GM19372 (cell line): ENCODE measurements at regions not wholly inside any gene's neighbourhood (a gene's known extent, or its start where the extent isn't known, plus 50 kb on each side); places are given as distances from the start of the nearest gene placed in this dataset.
A peak's percentile ranks its signal among the peaks of the same experiment; 100 is the strongest.
"Not testable (repeated sequence)": the region's sequence is repeated elsewhere in the genome, so short reads cannot be mapped to it uniquely, and the experiment has no call there.

Experiments used
- ATAC-seq: cut with Tn5 transposase; IDR thresholded peaks from one replicate; pipeline ENCODE4 v1.9.1; 2021; ENCODE audit warnings: mild to moderate bottlenecking, low read depth, moderate library complexity; ENCODE audit not compliant: unreplicated experiment

DNA sequence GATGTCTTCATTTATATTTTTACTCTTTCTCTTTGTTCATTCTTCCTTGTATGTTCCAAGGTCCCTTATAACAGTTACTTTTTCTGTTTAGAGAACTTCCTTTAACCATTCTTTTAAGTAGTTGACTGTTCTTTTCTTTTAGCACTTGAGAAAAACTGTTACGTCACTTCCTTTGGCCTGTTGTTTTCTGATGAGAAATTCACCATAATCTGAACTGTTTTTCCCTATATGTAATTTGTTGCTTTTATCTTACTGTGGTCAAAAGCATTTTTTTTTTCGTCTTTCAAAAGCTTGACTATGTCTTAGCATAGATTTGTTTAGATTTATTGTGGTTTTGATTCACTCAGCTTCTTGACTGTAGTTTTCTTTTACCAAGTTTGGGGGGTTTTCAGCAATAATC is 1660.3 kb upstream of the PCDH10 start:
- no peak for ATAC-seq

DNA sequence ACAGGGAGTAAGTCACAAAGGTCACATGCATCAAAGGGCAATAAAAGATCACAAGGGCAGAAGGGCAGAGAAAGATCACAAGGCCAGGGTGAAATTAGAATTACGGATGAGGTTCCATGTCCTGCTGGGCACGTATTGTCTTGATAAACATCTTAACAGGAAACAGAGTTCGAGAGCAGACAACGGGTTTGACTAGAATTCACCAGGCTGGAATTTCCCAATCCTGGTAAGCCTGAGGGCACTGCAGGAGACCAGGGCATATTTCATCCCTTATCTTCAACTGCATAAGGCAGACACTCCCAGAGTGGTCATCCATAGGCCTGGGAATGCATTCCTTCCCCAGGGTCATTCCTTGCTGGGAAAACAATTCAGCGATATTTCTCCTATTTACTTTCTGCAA is 1652.9 kb upstream of the PCDH10 start:
- ATAC-seq = not testable (repeated sequence)

DNA sequence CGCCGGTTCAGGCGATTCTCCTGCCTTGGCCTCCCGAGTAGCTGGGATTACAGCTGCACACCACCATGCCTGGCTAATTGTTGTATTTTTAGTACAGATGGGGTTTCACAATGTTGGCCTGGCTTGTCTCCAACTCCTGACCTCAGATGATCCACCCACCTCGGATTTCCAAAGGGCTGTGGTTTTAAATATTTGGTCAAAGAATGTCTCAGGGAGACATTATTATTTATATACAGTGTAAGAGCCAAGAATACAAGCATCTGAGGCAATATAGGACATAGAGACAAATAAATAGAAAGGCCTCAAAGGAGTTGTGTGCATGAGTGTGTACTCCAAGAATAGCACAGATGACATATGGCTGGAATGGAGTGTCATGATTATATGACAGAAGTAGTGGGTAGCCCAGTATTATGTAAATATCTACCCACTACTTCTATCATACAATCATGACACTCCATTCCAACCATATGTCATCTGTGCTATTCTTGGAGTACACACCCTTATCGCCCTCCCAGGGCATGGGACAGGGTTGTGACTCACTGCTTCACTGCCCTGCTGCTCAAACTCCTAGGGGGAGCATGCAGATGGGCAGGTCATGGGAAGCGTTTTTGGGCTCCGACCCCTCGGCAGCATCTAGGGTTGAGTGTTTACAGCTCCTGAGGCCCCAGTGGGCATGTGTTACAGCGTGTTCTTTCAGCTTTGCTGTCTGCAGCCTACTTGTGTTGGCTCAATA is 1649.8 kb upstream of the PCDH10 start:
- no peak for ATAC-seq

DNA sequence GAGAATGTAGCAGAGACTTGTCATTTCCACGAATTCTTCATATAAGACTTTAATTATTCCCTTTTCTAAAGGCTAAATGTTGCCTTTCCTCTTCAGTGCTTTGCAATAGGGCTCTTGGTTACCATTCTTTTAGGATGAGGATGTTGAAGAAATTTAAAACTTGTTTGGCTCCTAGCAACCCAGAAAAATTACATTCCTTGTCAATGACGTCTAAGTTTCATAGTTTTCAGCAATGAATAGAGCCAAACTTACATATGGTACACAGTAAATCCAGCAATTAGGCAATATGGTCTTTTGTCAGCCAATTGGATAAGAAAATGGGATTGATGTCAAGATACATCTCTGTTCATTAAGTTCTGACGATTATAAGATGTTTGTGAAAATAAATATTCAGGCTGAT is 1639.6 kb upstream of the PCDH10 start:
- ATAC-seq = no peak

DNA sequence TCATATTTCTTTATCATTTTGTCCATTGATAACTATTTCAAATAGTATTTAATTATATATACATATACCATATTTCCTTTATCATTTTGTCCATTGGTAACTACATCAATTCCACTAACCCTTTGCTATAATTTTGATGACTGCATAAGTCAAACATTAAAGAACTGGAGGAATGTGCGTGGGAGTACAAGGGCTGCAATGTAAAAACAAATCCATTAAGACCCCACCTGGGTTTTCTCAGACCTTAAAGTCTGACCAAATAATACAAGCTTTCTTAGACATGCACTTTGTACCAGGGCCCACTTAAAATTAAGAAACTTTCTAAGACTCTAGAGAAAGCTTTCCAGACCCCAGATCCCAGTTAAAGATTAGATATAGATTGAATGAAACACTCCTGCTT is 1622.4 kb upstream of the PCDH10 start:
- no peak for ATAC-seq

DNA sequence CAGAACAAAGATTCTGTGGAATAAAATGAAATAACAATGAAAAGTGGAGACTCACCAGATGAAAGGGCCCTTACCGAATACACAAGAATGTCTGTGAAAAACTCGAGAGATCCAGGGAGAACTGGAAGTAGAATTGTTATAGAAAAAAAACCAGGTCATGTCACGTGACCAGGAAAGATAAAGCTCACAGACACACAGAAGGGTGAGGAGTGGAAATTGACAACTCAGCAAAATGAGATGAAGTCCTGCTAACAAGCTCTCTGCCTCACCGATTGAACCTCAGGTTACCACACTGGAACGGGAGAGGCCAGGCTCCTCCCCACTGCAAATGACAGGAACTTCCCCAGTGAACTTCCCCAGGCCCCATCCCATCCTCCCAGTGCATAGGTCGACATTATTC is 1618.0 kb upstream of the PCDH10 start:
- ATAC-seq = no peak

DNA sequence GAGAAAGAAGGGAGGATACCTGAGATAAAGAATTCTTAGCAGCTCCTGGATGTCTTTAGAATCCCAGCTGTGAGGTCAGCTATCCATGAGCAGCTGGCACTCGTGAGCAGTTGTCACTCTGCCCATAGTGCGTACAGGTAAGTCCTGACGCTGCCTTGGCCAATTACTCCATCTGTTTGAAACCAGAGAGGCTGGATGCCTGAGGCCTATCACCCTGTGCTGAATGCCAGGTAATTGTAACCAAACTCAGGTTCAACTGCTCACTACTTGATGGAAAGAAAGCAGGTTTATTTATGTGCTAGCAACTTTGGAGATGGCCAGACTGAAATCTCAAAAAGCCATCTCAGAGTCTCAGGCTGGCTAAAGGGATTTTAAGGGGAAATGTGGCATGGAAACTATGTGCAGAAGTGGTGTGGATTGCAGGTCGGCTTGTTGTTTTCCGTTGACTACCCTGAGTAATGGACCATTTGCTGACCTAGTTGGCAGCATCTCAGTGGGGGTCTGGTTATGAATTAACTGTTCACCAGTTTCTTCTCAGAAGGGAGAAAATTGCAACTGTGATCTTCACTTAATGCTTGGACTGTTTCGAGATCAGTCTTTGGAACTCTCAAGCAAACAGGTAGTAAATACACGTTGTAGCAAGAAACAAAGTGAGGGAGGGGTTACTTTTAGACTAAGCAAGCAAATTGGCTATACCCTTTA is 1614.0 kb upstream of the PCDH10 start:
- ATAC-seq = no peak

DNA sequence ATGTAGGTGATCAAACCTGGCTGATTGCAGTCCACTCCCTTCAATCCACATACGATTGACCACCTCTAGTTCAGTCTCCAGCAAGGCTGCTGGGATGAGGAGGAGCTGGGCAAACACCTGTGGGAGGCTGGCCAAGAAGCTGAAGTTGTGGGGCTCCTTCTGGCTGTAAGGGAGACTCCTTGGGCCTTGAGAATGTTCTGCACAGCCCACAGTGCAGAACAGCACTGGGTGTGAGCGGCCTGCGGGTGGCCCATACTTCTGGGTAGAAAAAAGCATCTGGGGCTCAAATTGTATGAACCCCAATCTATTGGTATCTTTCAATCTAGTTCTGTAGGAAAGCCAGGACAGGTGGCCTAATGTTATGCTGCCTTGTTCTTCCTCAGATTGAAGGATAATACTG is 1608.8 kb upstream of the PCDH10 start:
- no peak for ATAC-seq

DNA sequence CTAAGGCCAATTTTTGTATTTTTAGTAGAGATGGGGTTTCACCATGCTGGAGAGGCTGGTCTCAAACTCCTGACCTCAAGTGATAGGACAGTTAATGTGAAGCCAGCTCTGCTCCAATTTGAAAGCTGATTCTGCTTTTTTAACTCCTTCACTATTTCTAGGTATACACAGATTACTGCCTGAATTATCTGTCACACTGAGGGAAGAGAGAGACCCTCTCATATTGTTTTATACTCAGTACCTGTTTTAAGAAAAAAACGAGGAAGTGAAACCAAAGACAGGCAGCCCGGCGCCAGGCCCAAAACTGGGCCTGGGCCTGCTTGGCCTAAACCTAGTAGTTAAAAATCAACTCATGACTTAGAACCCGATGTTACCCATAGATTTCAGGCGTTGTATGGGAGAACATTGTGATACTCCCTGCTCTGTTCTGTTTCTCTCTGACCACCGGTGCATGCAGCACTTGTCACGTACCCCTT is 1601.5 kb upstream of the PCDH10 start:
- ATAC-seq = peak; percentile 70

DNA sequence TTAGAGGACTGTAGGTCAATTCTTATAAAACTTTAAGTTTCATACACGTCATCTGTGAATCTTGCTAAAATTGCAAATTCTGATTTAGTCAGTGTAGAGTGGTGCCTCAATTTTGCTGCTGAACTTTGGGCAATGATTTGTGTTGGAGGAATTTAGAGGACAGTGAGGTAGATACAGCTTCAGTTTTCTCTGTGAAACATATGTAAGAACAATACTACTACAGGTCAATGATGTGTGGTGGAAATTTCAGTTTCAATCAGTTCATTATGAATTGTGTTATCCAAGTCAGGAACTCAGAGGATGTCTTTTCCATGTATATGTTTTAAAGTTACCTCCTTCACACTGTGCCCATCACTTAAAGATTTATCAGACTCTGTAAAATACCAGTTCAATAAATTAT is 1597.8 kb upstream of the PCDH10 start:
- ATAC-seq = no peak

DNA sequence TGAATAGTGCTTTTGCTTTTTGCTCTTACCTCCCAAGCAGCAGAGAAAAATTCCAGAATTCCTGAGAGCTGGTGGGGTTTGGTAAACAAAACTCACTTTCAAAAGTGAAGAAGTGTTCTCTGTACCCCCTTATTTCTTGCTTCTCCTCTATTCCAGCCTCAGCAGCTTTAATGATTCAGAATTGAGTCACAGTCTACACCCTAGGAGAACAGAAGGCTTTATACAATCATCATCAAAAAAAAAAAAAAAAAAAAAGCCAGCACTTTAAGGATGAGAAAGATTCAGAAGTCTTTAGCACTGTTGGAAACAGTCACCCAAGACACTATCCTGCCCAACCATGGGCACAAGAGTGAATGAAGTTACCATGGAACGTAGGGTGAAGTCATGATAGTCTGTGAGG is 1583.1 kb upstream of the PCDH10 start:
- no peak for ATAC-seq

DNA sequence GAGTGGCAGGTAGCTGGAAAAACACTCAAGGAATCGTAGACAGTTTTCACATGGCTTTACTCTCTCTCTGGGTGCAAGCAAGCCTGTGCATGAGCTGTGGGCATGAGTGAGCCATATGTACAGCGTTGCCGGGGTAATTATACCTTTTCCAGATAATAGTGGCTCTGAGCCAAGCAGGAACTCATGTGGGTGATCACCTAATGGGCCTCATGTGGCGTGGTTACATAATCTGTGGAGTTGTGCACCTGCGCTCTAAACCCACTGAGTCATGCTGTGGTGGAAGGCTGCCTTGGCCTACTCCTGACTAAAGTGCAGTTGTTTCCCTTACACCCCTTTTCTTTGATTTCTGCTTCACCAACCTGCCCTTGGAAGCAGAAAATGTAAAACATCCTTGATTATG is 1564.5 kb upstream of the PCDH10 start:
- ATAC-seq = no peak

DNA sequence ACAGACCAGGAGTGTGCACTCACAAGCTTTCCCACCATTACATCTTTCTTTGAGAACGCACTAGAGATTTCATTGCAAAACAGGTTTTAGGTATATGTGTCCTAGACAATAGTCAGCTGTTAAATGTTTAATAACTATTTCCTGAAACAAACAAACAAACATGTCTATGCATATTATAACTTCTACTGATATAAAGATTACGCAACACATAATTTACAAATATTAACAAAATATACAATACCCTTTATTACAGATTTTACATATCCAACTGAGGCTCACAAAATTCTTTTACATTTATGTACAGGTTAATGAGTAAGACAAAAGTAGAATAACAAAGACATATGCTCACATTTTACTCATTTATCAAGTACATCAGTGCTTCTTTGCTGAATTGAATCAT is 1554.0 kb upstream of the PCDH10 start:
- ATAC-seq = no peak

DNA sequence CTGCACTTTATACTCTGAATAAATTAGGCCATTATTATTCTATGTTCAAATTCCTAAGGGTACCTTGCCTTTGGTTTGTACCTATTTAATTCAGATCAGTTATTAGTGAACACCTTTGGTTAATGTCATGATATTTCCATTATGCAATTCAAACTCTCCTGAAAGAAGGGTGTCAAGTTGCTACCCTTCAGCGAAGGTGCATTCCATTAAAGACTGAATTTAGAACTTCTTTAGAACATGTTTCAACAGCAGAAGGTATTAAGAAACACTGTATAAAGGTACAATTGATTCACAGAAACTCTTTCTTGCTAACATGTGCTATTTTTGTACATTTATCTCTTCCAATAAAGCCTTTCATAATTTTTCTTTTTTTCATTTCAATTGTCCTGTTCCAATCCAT is 1545.4 kb upstream of the PCDH10 start:
- no peak for ATAC-seq

DNA sequence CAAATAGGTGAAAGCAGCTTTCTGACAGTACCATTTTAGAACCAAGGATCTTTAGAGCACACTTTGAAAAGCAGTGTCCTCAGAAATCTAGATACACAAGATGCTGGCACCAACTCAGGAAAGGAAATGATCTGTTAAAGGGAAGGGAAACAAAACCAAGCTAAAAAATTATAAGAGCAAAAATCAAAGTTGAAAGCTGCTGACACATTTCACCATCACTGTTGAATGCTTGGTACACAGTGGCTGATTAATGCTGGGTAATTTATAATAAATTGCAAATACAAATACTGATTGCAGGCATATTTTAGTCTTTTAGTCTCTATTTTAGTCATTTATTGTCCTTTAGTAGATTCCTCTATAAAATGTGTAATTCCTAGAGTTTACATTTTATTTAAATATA is 1540.1 kb upstream of the PCDH10 start:
- ATAC-seq = no peak

DNA sequence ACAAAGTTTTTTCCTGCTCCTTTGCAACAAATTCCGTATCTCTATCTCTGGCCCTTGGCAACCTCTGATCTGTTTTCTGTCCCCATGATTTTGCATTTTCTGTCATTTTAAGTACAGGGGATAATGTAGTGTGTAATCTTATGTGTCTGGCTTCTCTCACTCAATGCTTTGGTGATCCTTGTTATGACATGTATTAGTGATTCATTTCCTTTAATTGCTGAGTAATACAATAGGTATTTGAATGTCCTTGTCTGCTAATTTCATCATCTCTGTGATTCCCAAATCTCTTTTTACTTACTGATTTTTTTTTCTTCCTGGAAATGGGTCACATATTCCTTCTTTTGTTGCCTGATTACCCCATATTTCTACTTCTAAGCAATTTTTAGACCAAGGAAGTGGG is 1538.6 kb upstream of the PCDH10 start:
- ATAC-seq = not testable (repeated sequence)

DNA sequence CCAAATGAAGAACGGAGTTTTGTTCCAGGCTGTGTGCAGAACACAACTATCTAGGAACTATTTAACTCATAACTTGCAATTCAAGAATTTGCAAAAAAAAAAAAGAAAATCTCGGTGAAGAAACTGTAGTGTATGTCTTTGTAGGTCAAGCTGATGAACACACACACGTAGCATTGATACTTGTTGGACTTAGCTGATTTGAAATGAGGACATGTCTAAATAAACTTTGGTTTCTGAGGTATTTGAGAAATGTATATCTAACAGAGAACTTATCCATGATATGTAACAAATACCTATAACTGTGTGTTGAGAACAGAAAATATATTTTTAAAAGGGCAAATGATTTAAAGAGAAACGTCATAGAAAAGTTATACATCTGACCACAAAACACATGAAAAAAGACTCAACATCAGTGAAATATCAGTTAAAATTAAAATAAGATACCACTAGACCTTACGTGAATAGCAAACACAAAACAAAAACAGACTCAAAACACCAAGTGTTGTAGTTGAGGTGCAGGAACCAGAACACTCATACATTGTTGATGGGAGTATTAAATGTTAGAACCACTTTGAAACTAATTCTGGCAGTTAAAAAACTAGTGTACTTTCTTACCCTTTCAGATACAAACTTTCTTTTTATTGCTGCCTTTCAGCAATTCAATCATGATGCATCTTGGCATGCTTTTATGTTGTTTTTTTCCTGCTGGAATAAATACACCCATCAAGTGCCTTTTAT is 1535.8 kb upstream of the PCDH10 start:
- peak; percentile 38 for ATAC-seq

DNA sequence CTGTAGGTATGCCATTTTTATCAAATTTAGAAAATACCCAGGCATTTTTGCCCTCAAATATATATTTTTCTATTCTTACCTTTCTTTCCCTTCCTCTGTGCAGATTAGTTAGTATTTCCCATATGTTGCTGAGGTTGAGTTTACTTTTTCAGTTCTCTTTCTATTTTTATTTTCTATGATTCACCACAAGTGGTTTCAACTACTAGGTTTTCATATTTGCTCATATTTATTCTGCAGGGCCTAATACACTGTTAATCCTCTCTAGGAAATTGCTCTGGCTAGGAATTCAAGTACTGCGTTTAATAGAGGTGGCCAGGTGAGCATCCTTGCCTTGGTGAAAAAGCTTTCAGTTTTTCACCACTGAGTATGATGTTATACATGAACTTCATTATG is 1535.3 kb upstream of the PCDH10 start:
- ATAC-seq = peak; percentile 95

DNA sequence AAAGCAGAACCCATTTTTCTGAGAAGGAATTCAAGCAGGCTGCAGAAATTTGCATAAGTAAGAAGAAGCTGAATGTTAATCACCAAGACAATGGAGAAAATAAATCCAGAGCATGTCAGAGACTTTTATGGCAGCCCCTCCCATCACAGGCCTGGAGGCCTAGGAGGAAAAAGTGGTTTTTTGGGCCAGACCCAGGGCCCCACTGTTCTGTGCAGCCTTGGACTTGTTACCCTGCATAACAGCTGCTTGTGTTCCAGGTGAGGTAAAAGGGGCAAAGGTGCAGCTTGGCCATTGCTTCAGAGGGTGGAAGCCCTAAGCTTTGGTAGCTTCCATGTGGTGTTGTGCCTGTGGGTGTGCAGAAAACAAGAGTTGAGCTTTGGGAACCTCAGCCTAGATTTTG is 1516.2 kb upstream of the PCDH10 start:
- ATAC-seq = no peak

DNA sequence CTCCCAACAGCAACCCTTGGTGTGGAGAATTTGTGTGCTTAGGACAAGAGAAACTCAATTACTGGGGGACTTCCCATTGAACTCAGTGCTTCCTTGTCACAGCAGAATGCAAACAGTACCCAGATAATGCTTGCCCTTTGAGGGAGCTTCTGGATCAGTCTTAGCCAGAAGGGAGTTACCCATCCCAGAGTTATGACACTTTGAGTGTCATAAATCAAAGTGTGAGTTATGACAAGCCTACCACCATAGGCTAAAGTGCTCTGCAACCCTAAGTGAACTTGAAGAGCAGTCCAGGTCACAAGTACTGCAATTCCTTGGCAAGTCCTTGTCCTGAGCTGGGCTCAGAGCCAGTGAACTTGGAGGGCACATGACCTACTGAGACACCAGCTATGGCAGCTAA is 1513.9 kb upstream of the PCDH10 start:
- ATAC-seq = no peak

DNA sequence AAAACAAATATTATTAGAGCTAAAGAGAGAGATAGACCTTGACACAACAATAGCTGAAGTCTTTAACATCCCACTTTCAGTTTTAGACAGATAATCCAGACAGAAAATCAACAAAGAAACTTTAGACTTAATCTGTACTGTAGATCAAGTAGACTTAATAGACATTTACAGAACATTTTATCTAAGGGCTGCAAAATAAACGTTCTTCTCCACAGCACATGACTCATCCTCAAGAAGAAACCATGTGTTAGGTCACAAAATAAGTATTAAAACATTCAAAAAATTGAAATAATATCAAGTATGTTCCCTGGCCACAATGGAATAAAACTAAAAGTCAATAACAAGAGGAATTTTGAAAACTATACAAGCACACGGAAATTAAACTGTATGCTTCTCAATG is 1510.3 kb upstream of the PCDH10 start:
- ATAC-seq = no peak

DNA sequence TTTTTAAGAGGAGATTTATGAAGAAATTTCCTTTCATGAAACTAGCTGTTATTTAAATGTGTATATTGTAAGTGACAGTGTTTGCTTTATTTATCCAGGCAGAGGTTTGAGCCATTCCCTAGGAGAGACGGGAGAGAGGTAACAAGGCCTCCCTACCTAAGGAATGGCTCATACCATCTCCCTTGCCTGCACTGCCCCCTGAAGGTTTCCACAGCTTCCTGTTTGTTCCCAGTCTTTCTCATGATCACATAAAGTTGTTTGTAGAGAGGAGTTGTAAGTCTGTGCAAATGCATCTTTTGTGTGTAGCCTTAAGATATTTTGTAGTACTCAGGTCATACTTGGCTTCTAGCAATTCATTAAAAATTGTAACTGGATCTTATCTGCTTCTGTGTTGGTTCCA is 1504.5 kb upstream of the PCDH10 start:
- no peak for ATAC-seq
